ENCODE measurements at regions not wholly inside any gene's neighbourhood (a gene's known extent, or its start where the extent isn't known, plus 50 kb on each side); places are given as distances from the start of the nearest gene placed in this dataset.
"Not testable (repeated sequence)": the region's sequence is repeated elsewhere in the genome, so short reads cannot be mapped to it uniquely, and the experiment has no call there.

- no peaks in the 10 kb centered on the region for H3K4me1 ChIP-seq (ENCODE audit: insufficient read depth, poor library complexity, severe bottlenecking)
- TF ChIP-seq CTCF (IDR thresholded peaks at IDR 0.05; ENCODE audit: poor library complexity, severe bottlenecking), result no peak
- H3K27ac ChIP-seq (ENCODE audit: poor library complexity, severe bottlenecking), result no peak overlapping the region
- no peak for DNase-seq (ENCODE audit: low spot score)
- no peaks in the 10 kb centered on the region for H3K36me3 ChIP-seq (ENCODE audit: low read depth)
- ATAC-seq (ENCODE audit: low read depth), result peak; percentile 75
- no peak overlapping the region for H3K4me3 ChIP-seq (ENCODE audit: severe bottlenecking)
- no peaks in the 10 kb centered on the region for H3K9me3 ChIP-seq (ENCODE audit: severe bottlenecking)
- no peaks in the 10 kb centered on the region for H3K27me3 ChIP-seq (ENCODE audit: insufficient read depth, poor library complexity, severe bottlenecking)
These were observed 412.2 kb upstream of the CDH9 start for GRCh38 chr5:27450607-27451006.

GRCh38 chr5:27439383-27439782 lies 401.0 kb upstream of the CDH9 start:
- H3K36me3 ChIP-seq (ENCODE audit: low read depth); H3K27ac ChIP-seq (ENCODE audit: poor library complexity, severe bottlenecking); H3K27me3 ChIP-seq (ENCODE audit: insufficient read depth, poor library complexity, severe bottlenecking); DNase-seq (ENCODE audit: low spot score); ATAC-seq (ENCODE audit: low read depth); H3K9me3 ChIP-seq (ENCODE audit: severe bottlenecking); H3K4me3 ChIP-seq (ENCODE audit: severe bottlenecking): not testable (repeated sequence)
- H3K4me1 ChIP-seq (ENCODE audit: insufficient read depth, poor library complexity, severe bottlenecking), result peaks cover 11% of the 10 kb centered on the region

DNA sequence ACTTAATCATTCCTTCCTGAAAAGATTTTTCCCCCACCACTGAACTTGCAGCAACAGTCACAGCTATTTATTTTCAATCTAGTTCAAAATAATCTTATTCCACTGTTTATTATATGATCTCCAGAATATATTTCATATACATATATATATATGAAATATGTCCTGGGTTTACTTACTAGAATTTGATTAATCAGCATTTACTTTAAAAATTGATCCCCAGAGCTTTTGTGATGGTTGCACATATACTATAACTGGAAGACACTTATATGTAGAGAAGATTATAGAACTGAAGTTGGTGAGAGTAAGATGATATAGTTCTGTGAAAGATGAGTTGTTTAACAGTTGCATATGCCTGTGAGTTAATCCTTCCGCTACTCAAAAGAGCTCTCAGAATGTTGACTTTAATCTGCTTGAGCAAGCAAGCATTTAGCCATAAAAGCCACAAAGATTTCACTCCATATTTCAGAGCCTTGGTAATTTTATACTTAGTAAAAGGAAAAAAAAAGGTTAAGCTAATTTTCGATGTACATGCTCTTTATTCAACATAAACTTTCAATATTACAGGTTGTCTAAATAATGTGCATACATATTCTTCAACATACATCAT lies 399.3 kb upstream of the CDH9 start:
- TF ChIP-seq CTCF (IDR thresholded peaks at IDR 0.05; ENCODE audit: poor library complexity, severe bottlenecking), result no peak
- H3K27ac ChIP-seq (ENCODE audit: poor library complexity, severe bottlenecking), result no peak overlapping the region
- H3K4me3 ChIP-seq (ENCODE audit: severe bottlenecking), result no peak overlapping the region
- peaks cover 15% of the 10 kb centered on the region for H3K4me1 ChIP-seq (ENCODE audit: insufficient read depth, poor library complexity, severe bottlenecking)
- H3K36me3 ChIP-seq (ENCODE audit: low read depth), result no peaks in the 10 kb centered on the region
- ATAC-seq (ENCODE audit: low read depth) (no peak), DNase-seq (ENCODE audit: low spot score) (no peak)
- no peaks in the 10 kb centered on the region for H3K27me3 ChIP-seq (ENCODE audit: insufficient read depth, poor library complexity, severe bottlenecking)
- peaks cover 3% of the 10 kb centered on the region for H3K9me3 ChIP-seq (ENCODE audit: severe bottlenecking)

GRCh38 chr5:27434335-27434734 lies 395.9 kb upstream of the CDH9 start:
- DNase-seq (ENCODE audit: low spot score), result no peak
- ATAC-seq (ENCODE audit: low read depth), result peak; percentile 42; the same call in 1 of the 3 replicates
- no peak for TF ChIP-seq CTCF (IDR thresholded peaks at IDR 0.05; ENCODE audit: poor library complexity, severe bottlenecking)
- H3K4me1 ChIP-seq (ENCODE audit: insufficient read depth, poor library complexity, severe bottlenecking), result peaks cover 15% of the 10 kb centered on the region
- H3K36me3 ChIP-seq (ENCODE audit: low read depth), result no peaks in the 10 kb centered on the region
- H3K27me3 ChIP-seq (ENCODE audit: insufficient read depth, poor library complexity, severe bottlenecking), result no peaks in the 10 kb centered on the region
- no peak overlapping the region for H3K27ac ChIP-seq (ENCODE audit: poor library complexity, severe bottlenecking)
- H3K9me3 ChIP-seq (ENCODE audit: severe bottlenecking), result no peaks in the 10 kb centered on the region
- no peak overlapping the region for H3K4me3 ChIP-seq (ENCODE audit: severe bottlenecking)

DNA sequence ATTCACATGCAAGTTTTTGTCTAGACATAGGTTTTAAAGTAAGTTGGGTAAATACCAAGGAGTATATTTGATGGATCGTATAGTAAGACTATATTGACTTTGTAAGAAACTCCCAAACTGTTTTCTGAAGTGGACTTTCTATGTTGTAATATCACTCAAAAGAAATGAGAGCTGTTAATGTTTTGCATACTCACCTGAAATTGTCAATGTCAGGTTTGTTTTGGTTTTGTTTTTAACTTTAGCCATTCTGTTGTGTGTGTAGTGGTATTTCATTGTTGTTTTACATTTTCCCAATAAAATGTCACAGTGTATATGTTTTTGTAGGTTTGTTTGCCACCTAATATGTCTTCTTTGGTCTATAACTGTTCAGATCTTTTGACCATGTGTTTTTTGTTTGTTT lies 375.7 kb upstream of the CDH9 start:
- ATAC-seq (ENCODE audit: low read depth) (no peak), DNase-seq (ENCODE audit: low spot score) (no peak)
- Histone ChIP-seq H3K36me3 (ENCODE audit: low read depth) (no peaks in the 10 kb centered on the region), H3K4me1 (ENCODE audit: insufficient read depth, poor library complexity, severe bottlenecking) (no peaks in the 10 kb centered on the region), H3K4me3 (ENCODE audit: severe bottlenecking) (no peak overlapping the region), H3K27me3 (ENCODE audit: insufficient read depth, poor library complexity, severe bottlenecking) (no peaks in the 10 kb centered on the region), H3K27ac (ENCODE audit: poor library complexity, severe bottlenecking) (no peak overlapping the region), H3K9me3 (ENCODE audit: severe bottlenecking) (no peaks in the 10 kb centered on the region)
- no peak for TF ChIP-seq CTCF (IDR thresholded peaks at IDR 0.05; ENCODE audit: poor library complexity, severe bottlenecking)
